GM12874 (cell line): ENCODE measurements at regions not wholly inside any gene's neighbourhood (a gene's known extent, or its start where the extent isn't known, plus 50 kb on each side); places are given as distances from the start of the nearest gene placed in this dataset.

Experiments
- CTCF ChIP-seq: IDR thresholded peaks from 2 replicates; pipeline ENCODE4 v1.5.1; 2011; ENCODE audit warnings: low read depth, mild to moderate bottlenecking, control low read depth, low read length, moderate library complexity; ENCODE audit not compliant: insufficient read depth

GRCh38 chr19:28869459-28869858 is 343.5 kb downstream of the UQCRFS1 start:
- no peak for TF ChIP-seq CTCF

DNA sequence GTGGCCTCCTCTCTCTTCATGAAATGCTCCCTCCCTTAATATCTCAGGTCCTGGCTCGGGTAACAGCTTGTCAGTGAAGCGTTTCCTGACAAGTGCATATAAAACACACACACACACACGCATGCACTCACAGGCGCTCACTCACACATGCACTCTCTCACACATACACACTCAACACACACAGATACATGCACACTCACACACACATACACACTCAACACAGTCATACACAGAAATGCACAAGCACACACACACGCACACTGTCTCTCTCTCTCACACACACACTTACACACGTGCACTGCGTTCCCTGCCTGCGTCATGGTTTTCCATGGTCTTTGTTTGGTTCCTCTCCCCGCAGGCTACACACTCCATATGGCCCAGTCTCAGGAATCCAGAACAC is 344.1 kb downstream of the UQCRFS1 start:
- no peak for TF ChIP-seq CTCF

- no peak for TF ChIP-seq CTCF
Measured at GRCh38 chr19:28867978-28868377, 345.0 kb downstream of the UQCRFS1 start.

- no peak for TF ChIP-seq CTCF
Measured at GRCh38 chr19:28864577-28865042, 348.3 kb downstream of the UQCRFS1 start.

GRCh38 chr19:28864024-28864503 is 348.9 kb downstream of the UQCRFS1 start:
- no peak for TF ChIP-seq CTCF

- TF ChIP-seq CTCF, result no peak
Measured at GRCh38 chr19:28862238-28862637, 350.7 kb downstream of the UQCRFS1 start.

- no peak for TF ChIP-seq CTCF
Measured at GRCh38 chr19:28859811-28860210, 353.1 kb downstream of the UQCRFS1 start.
